GM06990 (cell line): ENCODE measurements at regions not wholly inside any gene's neighbourhood (a gene's known extent, or its start where the extent isn't known, plus 50 kb on each side); places are given as distances from the start of the nearest gene placed in this dataset.

Experiments
- DNase-seq: peaks from one replicate; pipeline ENCODE4 v3.0.0-alpha.2; 2011; ENCODE audit not compliant: insufficient read length; ENCODE audit errors: extremely low read depth
- H3K27me3 ChIP-seq: replicated peaks from 2 replicates; pipeline ENCODE4 v1.6.0; 2011; ENCODE audit warnings: low read length; ENCODE audit not compliant: control insufficient read depth, insufficient read depth
- H3K36me3 ChIP-seq: 2 replicates; pipeline ENCODE4 v1.5.1; 2011; ENCODE audit warnings: low read length; ENCODE audit not compliant: control insufficient read depth, insufficient read depth
- H3K4me3 ChIP-seq: replicated peaks from 2 replicates; pipeline ENCODE4 v1.5.1; 2011; ENCODE audit warnings: low read depth, mild to moderate bottlenecking, control low read depth, low read length
- TF ChIP-seq, protein P1 (sequence below): IDR thresholded peaks from 2 replicates; pipeline ENCODE4 v1.5.1; 2011; ENCODE audit warnings: low read length, control low read depth, mild to moderate bottlenecking, inconsistent platforms; ENCODE audit not compliant: insufficient read depth, poor library complexity, severe bottlenecking

DNA sequence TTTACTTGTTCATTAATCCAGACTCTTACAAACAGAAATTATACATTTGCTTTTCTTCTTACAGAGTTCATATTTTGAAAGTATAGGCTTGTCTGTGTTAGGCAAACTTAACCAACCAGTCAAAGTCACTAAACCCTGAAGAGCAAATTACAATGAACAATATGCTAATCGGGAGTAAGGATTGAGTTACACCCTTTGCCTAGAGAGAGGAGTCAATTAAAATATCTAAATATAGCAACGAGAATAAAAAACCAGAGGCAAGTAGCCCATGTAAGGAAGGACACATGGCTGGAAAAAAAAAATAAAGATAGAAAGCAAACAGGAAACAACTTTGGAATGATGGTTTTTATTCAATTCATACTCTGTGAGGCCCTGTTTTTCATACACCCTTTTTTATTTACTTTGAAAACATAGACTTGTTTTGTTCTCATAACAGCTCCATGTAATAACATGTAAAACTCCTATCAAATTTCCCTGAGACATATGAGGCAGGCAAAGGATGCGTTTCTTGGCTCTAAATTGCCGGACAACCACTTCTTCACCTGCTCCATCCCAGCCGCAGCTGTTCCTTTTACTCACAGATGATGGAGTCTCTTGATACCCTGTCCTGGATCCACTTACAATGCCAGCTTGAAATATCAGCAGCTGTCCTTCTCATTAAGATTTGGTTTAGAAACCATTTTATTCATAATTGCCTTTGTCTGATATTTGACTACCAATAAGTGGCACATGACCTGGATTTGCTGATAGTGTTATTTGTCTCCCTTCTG, 767.7 kb upstream of the GCFC2 start:
- TF ChIP-seq, protein P1, sequence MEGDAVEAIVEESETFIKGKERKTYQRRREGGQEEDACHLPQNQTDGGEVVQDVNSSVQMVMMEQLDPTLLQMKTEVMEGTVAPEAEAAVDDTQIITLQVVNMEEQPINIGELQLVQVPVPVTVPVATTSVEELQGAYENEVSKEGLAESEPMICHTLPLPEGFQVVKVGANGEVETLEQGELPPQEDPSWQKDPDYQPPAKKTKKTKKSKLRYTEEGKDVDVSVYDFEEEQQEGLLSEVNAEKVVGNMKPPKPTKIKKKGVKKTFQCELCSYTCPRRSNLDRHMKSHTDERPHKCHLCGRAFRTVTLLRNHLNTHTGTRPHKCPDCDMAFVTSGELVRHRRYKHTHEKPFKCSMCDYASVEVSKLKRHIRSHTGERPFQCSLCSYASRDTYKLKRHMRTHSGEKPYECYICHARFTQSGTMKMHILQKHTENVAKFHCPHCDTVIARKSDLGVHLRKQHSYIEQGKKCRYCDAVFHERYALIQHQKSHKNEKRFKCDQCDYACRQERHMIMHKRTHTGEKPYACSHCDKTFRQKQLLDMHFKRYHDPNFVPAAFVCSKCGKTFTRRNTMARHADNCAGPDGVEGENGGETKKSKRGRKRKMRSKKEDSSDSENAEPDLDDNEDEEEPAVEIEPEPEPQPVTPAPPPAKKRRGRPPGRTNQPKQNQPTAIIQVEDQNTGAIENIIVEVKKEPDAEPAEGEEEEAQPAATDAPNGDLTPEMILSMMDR = no peak
- DNase-seq = no peak

DNA sequence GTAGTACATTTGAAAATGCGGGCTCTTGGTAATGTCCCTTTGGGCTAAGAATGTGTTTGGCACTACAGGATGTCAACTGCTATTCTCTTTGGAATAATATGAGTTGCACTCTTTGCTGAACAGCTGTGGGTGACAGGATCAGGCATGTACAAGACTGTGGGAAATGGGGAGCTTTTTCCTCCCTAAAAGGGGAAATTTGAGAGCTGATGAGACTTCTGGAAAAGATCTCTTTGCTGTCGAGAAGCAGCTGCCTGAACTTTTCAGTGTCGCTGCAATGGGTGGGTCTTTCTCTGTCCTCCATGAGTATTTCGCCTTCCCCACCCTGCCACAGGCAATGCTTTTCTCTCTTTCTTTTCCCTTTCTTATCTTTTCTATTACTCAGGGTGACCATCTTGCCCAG, 762.2 kb upstream of the GCFC2 start:
- Histone ChIP-seq H3K36me3 (no peaks in the 10 kb centered on the region), H3K4me3 (no peak overlapping the region), H3K27me3 (no peaks in the 10 kb centered on the region)
- TF ChIP-seq, protein P1 = no peak
- no peak for DNase-seq

More for the DNA sequence above, 767.7 kb upstream of the GCFC2 start:
- Histone ChIP-seq H3K36me3 (no peaks in the 10 kb centered on the region), H3K27me3 (no peaks in the 10 kb centered on the region), H3K4me3 (no peak overlapping the region)

DNA sequence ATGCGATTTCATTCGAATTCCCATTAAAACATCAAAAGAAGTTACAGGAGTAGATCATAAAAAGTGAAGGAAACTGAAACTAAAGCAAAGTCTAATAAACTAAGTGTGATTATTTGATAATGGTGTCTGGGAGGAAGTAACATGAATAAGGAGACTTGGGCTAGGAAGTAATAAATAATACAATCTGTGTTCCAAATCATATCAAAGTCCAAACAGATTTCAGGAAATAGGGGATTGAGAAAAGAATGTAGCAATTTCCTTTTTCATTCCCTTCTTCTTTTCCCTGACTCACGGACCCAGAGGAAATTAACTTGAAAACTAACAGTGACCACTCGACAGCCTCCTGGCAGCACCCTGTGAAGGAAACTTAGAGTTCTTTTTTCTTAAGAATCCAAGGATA, 758.4 kb upstream of the GCFC2 start:
- TF ChIP-seq, protein P1 = no peak
- no peak overlapping the region for H3K4me3 ChIP-seq
- DNase-seq = no peak

DNA sequence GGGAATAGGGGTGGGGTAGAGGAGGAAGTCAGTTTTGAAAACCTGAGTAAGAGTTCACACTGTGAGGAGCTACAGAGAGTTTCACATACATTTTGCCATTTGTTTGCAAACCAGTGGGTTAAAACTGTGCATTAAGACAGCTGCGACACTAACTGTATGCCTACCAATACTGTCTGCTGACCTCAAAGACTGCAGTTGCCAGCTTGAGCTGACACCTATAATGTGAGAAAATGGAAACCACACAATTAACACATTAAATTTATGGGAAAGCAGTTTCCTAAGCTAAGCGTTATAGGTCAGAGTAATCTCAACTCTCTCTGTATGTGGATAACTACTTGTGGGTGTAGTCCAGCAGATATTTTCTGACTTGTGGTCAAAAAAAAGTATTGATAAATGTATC, 756.6 kb upstream of the GCFC2 start:
- DNase-seq = no peak
- TF ChIP-seq, protein P1 = no peak
- Histone ChIP-seq H3K27me3 (no peaks in the 10 kb centered on the region), H3K4me3 (no peak overlapping the region), H3K36me3 (no peaks in the 10 kb centered on the region)

More for the DNA sequence above, 758.4 kb upstream of the GCFC2 start:
- H3K36me3 ChIP-seq = no peaks in the 10 kb centered on the region
- no peaks in the 10 kb centered on the region for H3K27me3 ChIP-seq

DNA sequence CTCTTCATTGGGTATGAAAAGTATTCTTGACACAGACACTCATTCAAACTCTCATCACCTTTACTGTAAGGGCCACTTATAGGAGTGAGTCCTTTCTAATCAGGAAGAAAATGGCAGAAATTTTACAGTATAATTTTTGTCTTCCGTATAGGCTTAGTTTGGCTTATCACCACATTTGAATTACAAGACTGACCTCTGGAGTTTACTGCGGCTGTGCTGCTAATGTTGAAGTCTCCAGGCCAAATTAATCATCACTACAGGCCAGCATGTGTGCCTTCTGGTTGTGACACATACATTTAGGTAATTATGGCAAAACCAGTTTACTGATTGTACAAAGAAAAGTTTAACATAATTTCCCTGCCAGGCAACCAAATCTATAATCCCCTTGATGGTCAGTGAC, 753.6 kb upstream of the GCFC2 start:
- TF ChIP-seq, protein P1 = no peak
- no peak overlapping the region for H3K4me3 ChIP-seq

More for the DNA sequence above, 753.6 kb upstream of the GCFC2 start:
- Histone ChIP-seq H3K27me3 (no peaks in the 10 kb centered on the region), H3K36me3 (no peaks in the 10 kb centered on the region)
- DNase-seq = no peak
